ENCODE measurements at regions not wholly inside any gene's neighbourhood (a gene's known extent, or its start where the extent isn't known, plus 50 kb on each side); places are given as distances from the start of the nearest gene placed in this dataset.
"Not testable (repeated sequence)": the region's sequence is repeated elsewhere in the genome, so short reads cannot be mapped to it uniquely, and the experiment has no call there.

GRCh38 chr1:34369701-34370455 lies 193.2 kb downstream of the C1orf94 start:
- no peak for DNase-seq
- no peak for TF ChIP-seq POLR2A (IDR thresholded peaks at IDR 0.05)
- TF ChIP-seq POLR2AphosphoS5 (IDR thresholded peaks at IDR 0.05): no peak
- no peak for TF ChIP-seq EP300 (IDR thresholded peaks at IDR 0.05)
- no peak for TF ChIP-seq CTCF (IDR thresholded peaks at IDR 0.05)
- 83 to 93% (median 90%) methylated on average over 10 of the region's 10 CpGs for WGBS, 5 donors
- Histone ChIP-seq H3K4me1 (no peaks in the 10 kb centered on the region), H3K27me3 (peaks cover 0 to 15% (median 4%) of the 10 kb centered on the region in 3 donors), H3K4me3 (no peak overlapping the region), H3K9me3 (peaks cover 0 to 7% (median 0%) of the 10 kb centered on the region in 4 donors), H3K36me3 (no peaks in the 10 kb centered on the region), H3K27ac (no peak overlapping the region)
- intact Hi-C loops (cut with DNase I; ENCODE audit: low total_unique reads): no loop called here

- H3K36me3 ChIP-seq: no peaks in the 10 kb centered on the region
- intact Hi-C loops (cut with DNase I; ENCODE audit: low total_unique reads): no loop called here
These were observed 194.0 kb downstream of the C1orf94 start for GRCh38 chr1:34370748-34371147.

DNA sequence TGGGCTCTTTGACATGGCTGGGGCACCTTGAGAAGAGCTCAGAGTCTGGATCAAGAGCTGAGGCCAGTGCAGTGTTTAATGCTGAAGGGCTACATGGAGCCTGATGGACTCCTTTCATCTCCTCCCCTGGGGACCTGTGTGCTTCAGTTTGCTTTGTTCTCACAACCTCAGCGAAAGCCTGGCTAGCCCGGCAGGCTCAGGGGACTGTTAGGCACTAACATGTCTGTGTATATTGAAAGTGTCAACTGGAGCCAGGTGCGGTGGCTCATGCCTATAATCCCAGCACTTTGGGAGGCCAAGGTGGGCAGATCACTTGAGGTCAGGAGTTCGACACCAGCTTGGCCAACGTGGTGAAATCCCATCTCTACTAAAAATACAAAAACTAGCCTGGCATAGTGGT lies 194.5 kb downstream of the C1orf94 start:
- H3K27ac ChIP-seq; H3K4me3 ChIP-seq; H3K4me1 ChIP-seq; H3K9me3 ChIP-seq; intact Hi-C loops (cut with DNase I; ENCODE audit: low total_unique reads); DNase-seq; H3K36me3 ChIP-seq: not testable (repeated sequence)
- 55 to 69% (median 63%) methylated on average over 5 of the region's 5 CpGs for WGBS, 5 donors
- peaks cover 0 to 12% (median 0%) of the 10 kb centered on the region in 3 donors for H3K27me3 ChIP-seq

More at GRCh38 chr1:34370748-34371147, 194.0 kb downstream of the C1orf94 start:
- no peak for DNase-seq
- no peaks in the 10 kb centered on the region for H3K4me1 ChIP-seq
- no peak for TF ChIP-seq EP300 (IDR thresholded peaks at IDR 0.05)
- no peak for TF ChIP-seq CTCF (IDR thresholded peaks at IDR 0.05)
- no peak for TF ChIP-seq POLR2A (IDR thresholded peaks at IDR 0.05)
- no peak for TF ChIP-seq POLR2AphosphoS5 (IDR thresholded peaks at IDR 0.05)
- no peak overlapping the region for H3K4me3 ChIP-seq
- WGBS, 5 donors: 75 to 87% (median 79%) methylated on average over 4 of the region's 4 CpGs
- H3K27ac ChIP-seq: no peak overlapping the region
- H3K9me3 ChIP-seq: no peaks in the 10 kb centered on the region
- peaks cover 0 to 15% (median 0%) of the 10 kb centered on the region in 3 donors for H3K27me3 ChIP-seq

DNA sequence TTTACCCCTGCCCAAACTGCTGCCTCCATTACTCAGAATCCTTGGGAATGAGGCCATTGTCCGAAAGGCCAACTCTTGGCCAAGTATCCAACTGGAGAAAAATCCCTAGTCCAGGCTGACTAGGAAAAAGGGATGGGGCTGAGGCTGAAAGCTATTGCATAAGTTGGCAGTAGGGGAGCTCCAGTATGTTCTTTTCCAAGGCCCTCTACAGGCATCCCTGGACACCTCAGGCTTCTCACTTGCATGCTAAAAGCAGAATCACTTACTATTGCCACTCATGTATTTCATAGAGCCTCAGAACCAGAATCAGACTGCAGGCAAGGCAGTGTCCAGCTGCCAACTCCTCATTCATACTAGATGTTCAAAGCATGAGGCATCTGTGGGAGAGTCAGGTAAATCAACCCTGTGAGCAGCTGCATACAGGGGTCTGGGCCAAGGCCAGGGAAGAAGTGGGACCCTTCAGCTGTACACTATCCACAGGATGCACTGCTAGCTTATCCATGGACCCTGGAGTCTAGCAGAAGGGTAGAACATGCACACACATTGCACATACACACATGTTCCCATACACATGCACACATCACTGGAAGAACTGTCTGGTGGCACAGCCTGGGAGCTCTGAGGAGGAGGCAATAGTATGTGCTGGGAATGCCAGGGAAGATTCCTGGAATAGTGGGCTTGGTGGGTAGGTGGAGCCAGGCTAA lies 195.3 kb downstream of the C1orf94 start:
- H3K9me3 ChIP-seq: no peaks in the 10 kb centered on the region
- no peak for DNase-seq
- intact Hi-C loops (cut with DNase I; ENCODE audit: low total_unique reads): no loop called here
- TF ChIP-seq POLR2A (IDR thresholded peaks at IDR 0.05): no peak
- no peak for TF ChIP-seq CTCF (IDR thresholded peaks at IDR 0.05)
- TF ChIP-seq EP300 (IDR thresholded peaks at IDR 0.05): no peak
- no peak for TF ChIP-seq POLR2AphosphoS5 (IDR thresholded peaks at IDR 0.05)
- H3K27ac ChIP-seq: no peak overlapping the region
- no peaks in the 10 kb centered on the region for H3K36me3 ChIP-seq
- no peak overlapping the region for H3K4me3 ChIP-seq
- peaks cover 0 to 13% (median 0%) of the 10 kb centered on the region in 3 donors for H3K27me3 ChIP-seq
- 50 to 95% (median 85%) methylated on average over 1 of the region's 1 CpG for WGBS, 5 donors
- no peaks in the 10 kb centered on the region for H3K4me1 ChIP-seq
